Vagina (tissue), 2 donors: ENCODE measurements at regions not wholly inside any gene's neighbourhood (a gene's known extent, or its start where the extent isn't known, plus 50 kb on each side); places are given as distances from the start of the nearest gene placed in this dataset.

Experiments
- CTCF ChIP-seq, 3 experiments: fragments of 450-650 bp in 2 of 3; fragments of 200-600 bp in 1 of 3; sonication (generic) in 1 of 3; IDR thresholded peaks; one replicate each; pipeline ENCODE4 v1.5.1; 2017 to 2019; ENCODE audit warnings: antibody characterized with exemption in 3 of 3, mild to moderate bottlenecking in 2 of 3, moderate library complexity in 2 of 3
- POLR2A ChIP-seq, 2 donors: fragments of 450-650 bp; IDR thresholded peaks; one replicate each; pipeline ENCODE4 v1.6.1; 2017; ENCODE audit warnings: antibody characterized with exemption in 2 of 2, mild to moderate bottlenecking in 2 of 2, moderate library complexity in 2 of 2
- POLR2AphosphoS5 ChIP-seq, 2 donors: sonication (generic); formaldehyde crosslinking; IDR thresholded peaks; one replicate each; pipeline ENCODE4 v1.9.0; 2017; ENCODE audit warnings: antibody characterized with exemption in 2 of 2, mild to moderate bottlenecking in 2 of 2, low read depth in 1 of 2; ENCODE audit not compliant: insufficient read depth in 1 of 2

GRCh38 chr4:65943076-65943475, 272.8 kb upstream of the EPHA5 start:
- TF ChIP-seq POLR2A (IDR thresholded peaks at IDR 0.05) (no peak), CTCF (IDR thresholded peaks at IDR 0.05) (no peak), POLR2AphosphoS5 (IDR thresholded peaks at IDR 0.05; ENCODE audit: insufficient read depth in 1 of 2, low read depth in 1 of 2) (no peak)
